Natural killer cell treated with Interleukin-12 subunit alpha and Interleukin-12 subunit beta and Interleukin-15 and Interleukin-18, amount 100 ng/mL, for 72 hours (primary cell): ENCODE measurements at regions not wholly inside any gene's neighbourhood (a gene's known extent, or its start where the extent isn't known, plus 50 kb on each side); places are given as distances from the start of the nearest gene placed in this dataset.

Experiments
- ATAC-seq, 2 donors: fragments of 150-1000 bp; cut with Tn5 transposase in 1 of 2; sonication (Bioruptor Pico), chemical (Tn5 transposase) in 1 of 2; 2 replicates each; pipeline ENCODE4 v1.10.0; 2021
- DNase-seq: peaks from one replicate; pipeline ENCODE4 v3.0.0; 2022; ENCODE audit warnings: low spot score
- H3K27ac Mint-ChIP-seq, 2 donors: 1 replicate in 1 of 2; 2 replicates in 1 of 2; pipeline ENCODE4 v1.8.0; 2022; ENCODE audit warnings: mixed read lengths in 2 of 2, mild to moderate bottlenecking in 1 of 2, moderate library complexity in 1 of 2
- H3K27me3 Mint-ChIP-seq, 2 donors: 1 replicate in 1 of 2; 2 replicates in 1 of 2; pipeline ENCODE4 v1.8.0; 2022; ENCODE audit warnings: mixed read lengths in 2 of 2
- H3K36me3 Mint-ChIP-seq: one replicate; pipeline ENCODE4 v1.8.0; 2022; ENCODE audit warnings: mixed read lengths
- H3K4me1 Mint-ChIP-seq, 2 donors: 1 replicate in 1 of 2; 2 replicates in 1 of 2; pipeline ENCODE4 v1.8.0; 2022; ENCODE audit warnings: low read depth in 2 of 2, mixed read lengths in 2 of 2, mild to moderate bottlenecking in 1 of 2
- H3K4me3 Mint-ChIP-seq: one replicate; pipeline ENCODE4 v1.8.0; 2022; ENCODE audit warnings: mixed read lengths
- H3K9me3 Mint-ChIP-seq: 2 replicates; pipeline ENCODE4 v1.8.0; 2022; ENCODE audit warnings: mixed read lengths

DNA sequence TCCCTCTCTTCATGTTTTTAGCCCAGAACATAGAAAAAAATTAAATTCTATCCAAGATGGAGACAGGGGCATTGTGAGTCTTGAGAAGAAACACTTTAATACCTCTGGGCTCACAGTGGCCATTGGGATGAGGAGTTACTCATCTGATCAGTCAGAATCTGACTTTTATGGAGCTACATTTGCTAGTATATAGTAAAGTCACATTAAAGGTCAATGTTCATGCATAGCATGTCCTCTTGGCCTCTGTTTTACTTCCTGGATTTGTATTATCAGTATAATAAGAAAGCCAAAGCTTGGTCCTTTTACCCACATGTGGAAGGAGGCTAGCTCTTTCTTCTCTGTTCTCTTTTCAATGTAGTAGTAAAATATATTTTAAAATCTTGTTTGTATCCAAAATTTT is 93.6 kb upstream of the CNOT2 start:
- no peak for ATAC-seq
- H3K27ac Mint-ChIP-seq: no peak overlapping the region
- H3K27me3 Mint-ChIP-seq: peaks cover 10 to 33% of the 10 kb centered on the region in 2 donors
- no peaks in the 10 kb centered on the region for H3K4me1 Mint-ChIP-seq
- no peak for DNase-seq
- no peaks in the 10 kb centered on the region for H3K36me3 Mint-ChIP-seq
- H3K9me3 Mint-ChIP-seq: peaks cover 4% of the 10 kb centered on the region
- H3K4me3 Mint-ChIP-seq: no peak overlapping the region

DNA sequence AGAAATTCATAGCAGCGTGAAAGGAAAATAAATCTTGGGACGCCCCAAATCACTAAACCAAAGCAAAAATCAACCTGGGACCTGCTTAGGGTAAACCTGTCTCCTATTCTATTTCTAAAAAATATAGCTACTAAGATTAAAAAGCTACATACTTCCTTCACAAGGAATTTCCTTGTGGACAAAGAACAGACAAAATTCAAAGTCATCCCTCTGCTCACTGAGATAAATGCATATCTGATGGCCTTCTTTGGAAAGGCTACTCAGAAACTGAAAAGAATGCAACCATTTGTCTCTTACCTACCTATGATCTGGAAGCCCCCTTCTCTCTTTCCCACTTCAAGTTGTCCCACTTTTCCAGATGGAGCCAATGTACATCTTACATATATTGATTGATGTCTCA is 93.0 kb upstream of the CNOT2 start:
- no peak overlapping the region for H3K27ac Mint-ChIP-seq
- no peaks in the 10 kb centered on the region for H3K36me3 Mint-ChIP-seq
- H3K4me3 Mint-ChIP-seq: no peak overlapping the region
- ATAC-seq (no peak), DNase-seq (no peak)
- H3K9me3 Mint-ChIP-seq: peaks cover 4% of the 10 kb centered on the region
- peaks cover 10 to 33% of the 10 kb centered on the region in 2 donors for H3K27me3 Mint-ChIP-seq
- no peaks in the 10 kb centered on the region for H3K4me1 Mint-ChIP-seq

DNA sequence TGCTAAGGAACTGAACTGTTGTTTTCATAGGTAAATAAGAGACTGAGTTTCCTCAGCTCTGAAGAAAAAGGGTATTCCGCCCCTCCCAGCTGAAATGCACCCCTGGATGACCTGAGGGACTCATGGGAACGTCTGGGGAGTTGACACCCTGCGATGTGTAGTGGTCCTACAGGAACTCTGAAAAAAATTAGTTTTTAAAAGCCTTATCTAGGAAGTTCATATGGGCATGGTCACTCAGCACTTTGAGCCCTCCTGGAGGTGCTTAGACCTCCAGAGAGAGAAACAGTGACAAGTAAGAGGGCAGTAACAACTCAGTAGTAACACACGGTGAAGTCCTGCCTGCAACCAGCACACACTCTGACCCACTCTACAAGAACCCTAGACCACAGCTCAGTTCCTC is 91.2 kb upstream of the CNOT2 start:
- Mint-ChIP-seq H3K36me3 (no peaks in the 10 kb centered on the region), H3K27ac (no peak overlapping the region), H3K4me3 (no peak overlapping the region), H3K4me1 (no peaks in the 10 kb centered on the region), H3K27me3 (peaks cover 8 to 27% of the 10 kb centered on the region in 2 donors), H3K9me3 (peaks cover 4% of the 10 kb centered on the region)
- DNase-seq (no peak), ATAC-seq (no peak)

DNA sequence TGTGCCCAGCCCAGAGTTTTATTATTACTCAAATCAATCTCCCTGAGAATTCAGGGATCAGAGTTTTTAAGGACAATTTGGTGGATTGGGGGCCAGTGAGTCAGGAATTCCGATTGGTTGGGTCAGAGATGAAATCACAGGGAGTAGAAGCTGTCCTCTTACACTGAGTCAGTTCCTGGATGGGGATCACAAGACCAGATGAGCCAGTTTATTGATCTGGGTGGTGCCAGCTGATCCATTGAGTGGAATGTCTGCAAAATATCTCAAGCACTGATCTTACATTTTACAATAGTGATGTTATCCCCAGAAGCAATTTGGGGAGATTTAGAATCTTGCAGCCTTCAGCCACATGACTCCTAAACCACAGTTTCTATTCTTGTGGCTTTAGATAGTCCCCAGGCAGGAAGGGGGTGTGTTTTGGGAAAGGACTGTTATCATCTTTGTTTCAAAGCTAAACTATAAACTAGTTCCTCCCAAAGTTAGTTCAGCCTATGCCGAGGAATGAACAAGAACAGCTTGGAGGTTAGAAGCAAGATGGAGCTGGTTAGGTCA is 89.1 kb upstream of the CNOT2 start:
- peaks cover 10 to 33% of the 10 kb centered on the region in 2 donors for H3K27me3 Mint-ChIP-seq
- no peak for ATAC-seq
- no peak overlapping the region for H3K27ac Mint-ChIP-seq
- H3K4me1 Mint-ChIP-seq: no peaks in the 10 kb centered on the region
- DNase-seq: no peak
- no peak overlapping the region for H3K4me3 Mint-ChIP-seq
- peaks cover 7% of the 10 kb centered on the region for H3K36me3 Mint-ChIP-seq
- H3K9me3 Mint-ChIP-seq: peaks cover 12% of the 10 kb centered on the region

DNA sequence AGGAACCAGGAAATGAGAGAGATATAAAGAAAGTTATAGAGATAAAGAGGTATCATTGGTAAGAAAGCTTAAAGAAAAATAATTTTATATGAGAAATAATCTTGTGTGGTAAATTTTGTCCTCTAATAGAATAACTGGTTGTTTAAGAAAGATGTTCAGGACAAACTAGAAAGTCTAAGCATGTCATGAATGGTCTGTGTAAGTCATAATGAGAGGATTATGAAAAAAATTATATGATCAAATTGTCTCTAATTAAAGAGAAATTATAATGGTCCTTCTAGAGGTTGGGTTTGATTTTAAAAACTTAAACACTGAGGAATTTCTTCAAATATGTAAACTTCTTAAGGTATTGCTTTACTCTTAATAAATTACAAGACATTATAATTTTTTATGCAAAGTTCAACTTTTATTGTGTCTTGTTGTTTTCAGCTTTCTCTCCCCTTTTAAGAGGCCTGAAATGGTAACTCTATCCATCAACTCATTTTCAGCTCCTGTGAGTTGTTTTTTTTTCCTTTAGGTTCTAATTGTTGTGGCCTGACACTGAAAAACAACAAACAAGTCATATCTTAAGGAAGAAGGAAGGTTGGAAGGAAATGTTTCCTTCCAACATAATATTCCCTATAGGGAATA is 88.2 kb upstream of the CNOT2 start:
- peaks cover 12 to 40% of the 10 kb centered on the region in 2 donors for H3K27me3 Mint-ChIP-seq
- DNase-seq (no peak), ATAC-seq (no peak)
- no peak overlapping the region for H3K27ac Mint-ChIP-seq
- peaks cover 12% of the 10 kb centered on the region for H3K9me3 Mint-ChIP-seq
- no peaks in the 10 kb centered on the region for H3K4me1 Mint-ChIP-seq
- no peak overlapping the region for H3K4me3 Mint-ChIP-seq
- H3K36me3 Mint-ChIP-seq: peaks cover 16% of the 10 kb centered on the region

DNA sequence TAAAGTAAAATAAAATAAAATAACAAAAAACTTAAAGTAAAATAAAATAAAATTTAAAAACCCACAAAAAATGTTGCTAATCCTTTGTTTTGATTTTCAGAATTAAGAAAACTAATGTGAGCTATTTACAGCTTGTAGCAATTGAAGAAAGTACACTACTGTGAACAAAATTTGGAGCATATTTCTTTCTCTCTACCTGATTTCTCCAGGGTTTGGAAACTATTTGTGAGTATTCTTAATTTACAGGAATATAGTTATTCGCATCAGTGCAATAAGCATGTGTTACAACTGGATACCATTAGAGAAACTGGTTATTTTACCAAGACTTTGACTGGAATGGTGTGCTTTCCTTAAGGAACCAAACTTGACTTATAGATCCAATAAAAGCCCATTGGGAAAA is 86.1 kb upstream of the CNOT2 start:
- no peak overlapping the region for H3K27ac Mint-ChIP-seq
- no peak for ATAC-seq
- no peaks in the 10 kb centered on the region for H3K4me1 Mint-ChIP-seq
- peaks cover 17% of the 10 kb centered on the region for H3K36me3 Mint-ChIP-seq
- peaks cover 12% of the 10 kb centered on the region for H3K9me3 Mint-ChIP-seq
- no peak for DNase-seq
- H3K27me3 Mint-ChIP-seq: peaks cover 10 to 34% of the 10 kb centered on the region in 2 donors
- H3K4me3 Mint-ChIP-seq: no peak overlapping the region

DNA sequence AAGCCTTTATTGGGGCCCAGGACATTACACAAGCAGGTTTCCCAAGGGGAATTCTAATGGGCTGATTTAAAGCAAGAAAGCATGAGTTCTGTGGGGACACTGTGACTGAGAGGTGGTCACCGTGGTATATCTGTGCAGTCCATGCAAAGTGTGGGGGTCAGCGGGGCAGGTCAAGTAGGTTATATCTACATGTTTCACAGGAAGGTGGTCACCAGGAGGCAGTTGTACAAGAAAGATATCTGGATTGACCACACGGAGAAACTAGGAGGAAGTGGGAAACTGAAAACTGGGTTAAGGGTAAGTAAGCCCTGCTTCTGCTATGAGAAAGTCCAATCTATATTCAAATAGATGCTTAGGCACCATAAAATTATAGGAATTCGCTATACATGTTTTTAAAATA is 77.8 kb upstream of the CNOT2 start:
- DNase-seq (no peak), ATAC-seq (no peak)
- Mint-ChIP-seq H3K4me1 (no peaks in the 10 kb centered on the region), H3K36me3 (no peaks in the 10 kb centered on the region), H3K9me3 (no peaks in the 10 kb centered on the region), H3K4me3 (no peak overlapping the region), H3K27ac (no peak overlapping the region), H3K27me3 (peaks cover 2 to 17% of the 10 kb centered on the region in 2 donors)

DNA sequence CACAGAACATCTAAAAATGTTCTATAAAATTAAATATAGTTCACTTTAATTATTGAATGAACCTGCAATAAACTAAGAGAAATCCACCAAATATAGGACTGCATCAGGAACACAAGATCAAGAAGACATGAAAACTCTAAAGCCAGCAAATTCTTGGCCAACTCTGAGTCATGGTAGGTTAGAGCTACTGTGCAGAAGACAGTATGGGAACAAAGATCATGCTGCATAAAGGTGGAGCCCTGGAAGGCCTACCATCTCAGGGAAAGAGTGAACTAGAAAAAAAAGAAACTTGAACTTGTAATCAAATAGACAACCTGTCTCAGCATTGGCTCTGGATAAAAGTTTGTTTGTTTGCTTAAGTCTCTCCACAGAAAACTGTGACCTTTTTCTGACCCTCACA is 66.9 kb upstream of the CNOT2 start:
- peaks cover 6 to 7% of the 10 kb centered on the region in 2 donors for H3K27me3 Mint-ChIP-seq
- ATAC-seq: no peak
- no peaks in the 10 kb centered on the region for H3K9me3 Mint-ChIP-seq
- H3K27ac Mint-ChIP-seq: no peak overlapping the region
- H3K36me3 Mint-ChIP-seq: no peaks in the 10 kb centered on the region
- no peak for DNase-seq
- no peak overlapping the region for H3K4me3 Mint-ChIP-seq
- no peaks in the 10 kb centered on the region for H3K4me1 Mint-ChIP-seq

DNA sequence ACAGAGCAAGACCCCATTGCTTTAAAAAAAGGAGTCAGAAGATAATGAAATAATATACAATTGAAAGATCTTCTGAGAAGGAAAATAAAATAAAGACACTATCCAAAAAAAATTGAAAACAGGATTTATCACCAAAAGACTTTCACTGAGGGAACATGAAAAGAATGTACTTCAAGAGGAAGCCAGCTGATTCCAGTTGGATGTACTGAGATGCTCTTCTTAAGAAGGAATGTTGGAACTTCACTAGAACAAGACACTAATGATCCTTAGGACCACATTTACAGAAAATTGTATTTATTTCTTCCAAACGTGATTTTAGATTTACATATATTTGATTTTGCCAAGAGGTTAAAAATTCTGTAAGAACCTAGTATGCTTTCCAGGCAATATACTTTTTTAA is 65.6 kb upstream of the CNOT2 start:
- Mint-ChIP-seq H3K9me3 (no peaks in the 10 kb centered on the region), H3K4me1 (no peaks in the 10 kb centered on the region), H3K27me3 (peaks cover 8 to 10% of the 10 kb centered on the region in 2 donors), H3K4me3 (no peak overlapping the region), H3K36me3 (no peaks in the 10 kb centered on the region), H3K27ac (no peak overlapping the region)
- DNase-seq (no peak), ATAC-seq (no peak)

DNA sequence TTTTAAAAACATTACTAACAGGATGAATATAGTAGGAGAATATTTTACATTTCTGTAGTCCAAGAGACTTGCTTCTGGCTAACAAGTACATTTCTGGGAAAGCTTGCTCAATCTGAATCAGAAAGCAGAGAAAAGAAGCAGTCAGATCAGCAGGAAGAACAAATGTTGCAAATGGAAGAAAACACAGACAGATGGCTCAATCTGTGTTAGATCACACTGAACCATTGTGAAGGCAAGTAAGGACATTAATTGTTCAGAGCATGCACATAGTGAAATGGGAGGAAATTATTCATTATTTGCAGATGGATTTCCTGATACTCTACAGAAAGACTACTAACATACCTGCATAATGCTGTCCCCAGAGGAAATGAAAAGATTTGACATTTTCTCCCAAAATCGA is 65.2 kb upstream of the CNOT2 start:
- H3K27me3 Mint-ChIP-seq: peaks cover 12 to 14% of the 10 kb centered on the region in 2 donors
- H3K36me3 Mint-ChIP-seq: peaks cover 3% of the 10 kb centered on the region
- H3K4me1 Mint-ChIP-seq: no peaks in the 10 kb centered on the region
- no peaks in the 10 kb centered on the region for H3K9me3 Mint-ChIP-seq
- no peak overlapping the region for H3K27ac Mint-ChIP-seq
- H3K4me3 Mint-ChIP-seq: no peak overlapping the region
- DNase-seq (no peak), ATAC-seq (no peak)

DNA sequence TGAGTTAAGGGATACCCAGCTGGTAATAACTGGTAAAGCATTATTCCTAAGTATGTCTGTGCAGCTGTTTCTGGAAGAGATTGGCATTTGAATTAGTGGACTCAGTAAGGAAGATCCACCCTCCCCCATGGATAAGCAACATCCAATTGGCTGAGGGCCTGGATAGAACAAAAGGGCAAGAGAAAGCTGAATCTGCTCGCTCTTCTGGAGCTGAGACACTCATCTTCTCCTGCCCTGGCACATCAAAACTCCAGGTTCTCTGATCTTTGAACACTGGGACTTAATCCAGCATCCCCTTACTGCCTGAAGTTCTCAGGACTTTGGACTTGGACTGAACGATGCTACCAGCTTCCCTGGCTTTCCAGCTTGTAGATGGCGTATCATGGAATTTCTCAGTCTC is 63.1 kb upstream of the CNOT2 start:
- Mint-ChIP-seq H3K4me1 (no peaks in the 10 kb centered on the region), H3K4me3 (no peak overlapping the region), H3K27ac (no peak overlapping the region), H3K27me3 (peaks cover 14 to 17% of the 10 kb centered on the region in 2 donors), H3K36me3 (peaks cover 4% of the 10 kb centered on the region), H3K9me3 (no peaks in the 10 kb centered on the region)
- no peak for DNase-seq
- no peak for ATAC-seq

DNA sequence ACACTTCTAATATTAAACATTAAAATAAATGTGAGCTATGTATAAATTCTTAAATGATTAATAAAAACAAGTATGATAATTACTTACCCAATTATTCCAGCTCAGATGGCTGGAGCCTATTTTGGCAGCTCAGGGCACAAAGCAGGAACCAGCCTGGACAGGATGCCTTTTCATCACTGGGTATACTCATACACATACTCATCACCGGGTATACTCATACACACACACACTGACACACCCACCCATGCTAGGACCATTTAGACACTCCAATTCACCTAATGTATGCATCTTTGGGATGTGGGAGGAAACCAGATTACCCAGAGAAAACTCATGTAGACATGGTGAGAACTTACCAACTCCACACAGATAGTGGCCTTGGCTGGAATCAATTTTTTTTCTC is 57.9 kb upstream of the CNOT2 start:
- DNase-seq: no peak
- Mint-ChIP-seq H3K36me3 (peaks cover 4% of the 10 kb centered on the region), H3K4me3 (no peak overlapping the region), H3K27me3 (peaks cover 17% of the 10 kb centered on the region in 2 donors), H3K27ac (no peak overlapping the region), H3K4me1 (no peaks in the 10 kb centered on the region), H3K9me3 (no peaks in the 10 kb centered on the region)
- ATAC-seq: no peak

DNA sequence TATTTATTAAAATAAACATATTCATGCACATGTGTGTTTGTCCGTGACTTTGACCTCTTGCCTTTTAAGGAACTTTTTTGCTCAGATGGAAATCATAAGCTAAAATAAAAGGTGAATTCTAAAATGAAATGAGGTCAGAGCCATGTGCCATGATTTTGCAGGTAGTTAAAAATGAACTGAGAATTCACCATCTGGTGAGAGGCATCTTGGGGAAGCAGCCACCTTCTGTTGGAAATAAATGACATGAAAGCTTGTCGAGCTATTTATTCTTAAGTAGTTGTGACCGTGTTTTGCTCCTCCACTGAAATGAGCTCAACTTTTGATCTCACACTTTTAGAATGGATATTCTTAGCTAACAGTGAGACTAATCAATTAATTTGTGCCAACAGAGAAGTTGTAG is 56.8 kb upstream of the CNOT2 start:
- DNase-seq (no peak), ATAC-seq (no peak)
- H3K9me3 Mint-ChIP-seq: no peaks in the 10 kb centered on the region
- H3K4me1 Mint-ChIP-seq: no peaks in the 10 kb centered on the region
- no peak overlapping the region for H3K27ac Mint-ChIP-seq
- H3K36me3 Mint-ChIP-seq: peaks cover 4% of the 10 kb centered on the region
- peaks cover 10 to 14% of the 10 kb centered on the region in 2 donors for H3K27me3 Mint-ChIP-seq
- H3K4me3 Mint-ChIP-seq: no peak overlapping the region

DNA sequence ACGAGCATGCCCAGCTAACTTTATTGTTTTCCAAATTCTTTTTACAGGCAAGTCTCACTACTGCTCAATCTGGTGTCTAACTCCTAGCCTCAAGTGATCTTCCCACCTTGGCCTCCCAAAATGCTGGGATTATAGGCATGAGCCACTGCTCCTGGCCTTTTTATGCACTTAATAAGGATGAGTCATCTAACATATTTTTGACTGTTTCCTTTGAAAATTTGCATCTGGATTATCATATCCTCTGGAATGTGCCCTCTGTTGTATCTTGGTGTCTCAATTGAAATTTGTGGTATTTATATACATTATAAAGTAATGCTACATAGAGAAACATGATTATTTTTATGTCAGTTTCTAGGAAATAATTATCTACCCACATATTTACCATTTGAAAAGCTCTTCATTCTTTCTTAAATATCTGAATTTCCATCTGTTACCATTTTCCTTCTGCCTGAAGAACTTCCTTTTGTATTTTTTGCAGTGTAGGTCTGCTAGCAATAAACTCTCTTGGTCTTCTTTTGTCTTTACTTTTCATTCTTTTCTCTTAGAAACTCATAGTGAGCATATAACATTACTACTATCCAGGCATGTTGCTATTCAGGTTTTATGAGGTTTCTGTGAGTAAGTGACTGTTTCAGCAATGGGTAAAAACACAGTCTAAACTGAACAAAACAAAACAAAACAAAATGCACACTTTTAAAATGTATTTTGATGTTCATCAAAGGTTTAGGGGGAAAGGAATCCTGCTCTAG is 52.8 kb upstream of the CNOT2 start:
- H3K36me3 Mint-ChIP-seq: no peaks in the 10 kb centered on the region
- H3K27me3 Mint-ChIP-seq: peaks cover 5% of the 10 kb centered on the region in 2 donors
- H3K4me1 Mint-ChIP-seq: no peaks in the 10 kb centered on the region
- ATAC-seq (no peak), DNase-seq (no peak)
- H3K27ac Mint-ChIP-seq: no peak overlapping the region
- no peak overlapping the region for H3K4me3 Mint-ChIP-seq
- H3K9me3 Mint-ChIP-seq: no peaks in the 10 kb centered on the region
